NCI-H446 treated with DMSO at 0.1 percent for 48 hours (cell line): ENCODE measurements at regions not wholly inside any gene's neighbourhood (a gene's known extent, or its start where the extent isn't known, plus 50 kb on each side); places are given as distances from the start of the nearest gene placed in this dataset.
"Not testable (repeated sequence)": the region's sequence is repeated elsewhere in the genome, so short reads cannot be mapped to it uniquely, and the experiment has no call there.

Experiments
- DNase-seq: peaks from one replicate; lab custom pipeline; 2025; lab: John Stamatoyannopoulos, UW

DNA sequence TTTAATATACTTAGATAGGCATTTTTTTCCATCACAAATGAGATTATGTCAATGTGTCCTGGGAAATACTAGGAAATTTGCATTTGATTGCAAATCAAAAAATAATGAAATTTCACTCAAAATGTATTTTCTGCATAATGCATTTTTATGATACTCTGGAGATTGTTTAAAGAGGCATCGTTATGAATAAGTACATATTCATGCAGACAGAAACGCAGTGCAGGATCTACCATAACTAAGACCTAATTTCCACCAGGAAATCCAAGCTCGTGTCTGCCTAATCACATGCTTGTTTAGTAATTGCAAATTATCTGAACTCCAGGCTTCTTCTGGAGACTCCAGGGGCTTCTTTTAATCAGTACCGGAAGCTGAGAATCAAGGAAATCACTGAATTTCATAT is 163.5 kb upstream of the MXRA5 start:
- DNase-seq = no peak

- no peak for DNase-seq
These were observed 158.5 kb upstream of the MXRA5 start for GRCh38 chrX:3504916-3505315.

DNA sequence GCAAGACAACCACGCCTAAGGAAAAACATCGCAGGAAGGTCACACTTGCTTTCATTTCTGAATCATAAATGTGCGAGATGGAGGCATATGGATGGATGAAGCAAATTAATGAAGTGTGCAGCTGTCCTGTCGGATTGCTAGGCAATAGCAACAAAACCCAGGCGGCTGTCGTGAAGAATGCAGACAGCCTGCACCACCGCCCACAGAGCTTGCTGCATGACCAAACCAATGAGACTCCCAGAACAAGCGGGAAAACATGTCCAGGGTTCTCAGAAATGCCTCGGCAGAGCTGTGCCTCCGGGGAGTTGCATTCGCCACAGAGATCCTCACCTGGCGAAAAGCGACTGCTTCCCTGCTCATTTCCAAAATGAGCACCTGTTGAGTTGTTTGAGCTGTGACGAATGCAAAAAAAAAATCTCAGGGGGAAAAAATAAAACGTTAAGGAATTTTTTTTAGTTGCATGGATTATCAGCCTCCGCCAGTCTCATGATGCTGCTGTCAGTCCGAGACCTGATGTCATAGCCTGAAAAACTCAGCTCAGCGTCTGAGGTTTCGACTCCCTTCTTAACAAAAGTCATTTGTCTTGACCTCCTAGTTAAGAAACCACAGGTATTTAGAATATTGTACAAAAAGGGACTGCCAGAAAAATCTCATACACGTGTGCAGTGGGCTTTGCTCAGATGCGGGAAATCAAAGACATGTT is 155.5 kb upstream of the MXRA5 start:
- DNase-seq = no peak

DNA sequence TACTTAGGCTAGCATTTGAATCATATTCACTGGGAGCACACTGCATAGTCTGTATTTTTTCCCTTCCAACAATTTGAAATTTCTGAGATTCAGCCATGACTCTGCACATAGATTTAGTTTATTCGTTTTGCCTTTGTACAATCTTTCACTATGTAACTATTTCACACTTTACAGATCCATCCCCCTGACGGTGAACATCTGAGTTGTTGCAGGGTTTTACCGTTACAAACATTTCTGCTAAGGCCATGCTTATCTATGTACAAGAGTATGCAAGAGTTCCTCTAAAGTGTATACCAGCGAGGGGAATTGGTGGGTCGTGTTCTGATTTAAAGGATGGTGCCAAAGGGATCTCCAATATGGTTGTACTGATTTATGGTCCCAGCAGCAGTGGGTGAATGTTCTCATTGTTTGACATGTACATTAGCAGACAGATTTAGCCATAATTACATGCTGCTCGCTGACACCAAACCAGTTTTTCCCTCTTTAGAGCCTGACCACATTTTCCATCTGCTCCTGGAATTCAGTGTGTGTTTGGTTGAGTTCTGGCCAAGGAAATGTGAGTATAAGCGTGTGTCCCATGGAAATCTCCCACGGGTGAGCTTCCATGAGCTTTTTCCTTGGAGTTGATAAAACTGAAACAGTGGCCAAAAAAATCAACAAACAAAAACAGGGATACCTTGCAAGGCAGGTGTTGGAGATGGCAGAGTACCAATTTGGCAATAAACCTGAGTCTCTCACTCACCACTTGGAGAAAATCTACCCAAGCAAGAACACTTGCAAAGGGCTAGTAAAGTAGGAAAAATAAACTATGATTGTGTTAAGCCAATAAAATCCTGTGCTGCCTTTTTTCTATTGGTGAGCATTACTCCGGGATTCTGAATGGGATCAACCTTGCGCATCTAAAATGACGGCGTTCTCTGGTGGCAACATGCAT is 149.7 kb upstream of the MXRA5 start:
- peak; percentile 39 for DNase-seq

GRCh38 chrX:3493605-3494004 is 147.2 kb upstream of the MXRA5 start:
- no peak for DNase-seq

- DNase-seq = no peak
These were observed 139.3 kb upstream of the MXRA5 start for GRCh38 chrX:3485727-3486126.

- no peak for DNase-seq
These were observed 132.6 kb upstream of the MXRA5 start for GRCh38 chrX:3479026-3479425.

DNA sequence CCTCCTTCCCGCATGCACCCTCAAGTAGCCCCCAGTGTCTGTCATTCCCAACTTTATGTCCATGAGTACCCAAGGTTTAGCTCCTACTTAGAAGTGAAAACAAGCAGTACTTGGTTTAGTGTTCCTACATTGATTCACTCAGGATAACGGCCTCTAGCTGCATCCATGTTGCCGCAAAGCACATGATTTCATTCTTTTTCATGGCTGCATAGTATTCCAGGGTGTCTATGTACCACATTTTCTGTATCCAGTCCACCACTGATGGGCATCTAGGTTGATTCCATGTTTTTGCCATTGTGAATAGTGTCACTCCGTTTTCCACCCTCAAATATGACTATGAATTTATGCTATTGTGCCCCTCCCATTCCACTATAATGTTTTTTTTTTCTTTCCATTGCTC is 130.5 kb upstream of the MXRA5 start:
- no peak for DNase-seq

DNA sequence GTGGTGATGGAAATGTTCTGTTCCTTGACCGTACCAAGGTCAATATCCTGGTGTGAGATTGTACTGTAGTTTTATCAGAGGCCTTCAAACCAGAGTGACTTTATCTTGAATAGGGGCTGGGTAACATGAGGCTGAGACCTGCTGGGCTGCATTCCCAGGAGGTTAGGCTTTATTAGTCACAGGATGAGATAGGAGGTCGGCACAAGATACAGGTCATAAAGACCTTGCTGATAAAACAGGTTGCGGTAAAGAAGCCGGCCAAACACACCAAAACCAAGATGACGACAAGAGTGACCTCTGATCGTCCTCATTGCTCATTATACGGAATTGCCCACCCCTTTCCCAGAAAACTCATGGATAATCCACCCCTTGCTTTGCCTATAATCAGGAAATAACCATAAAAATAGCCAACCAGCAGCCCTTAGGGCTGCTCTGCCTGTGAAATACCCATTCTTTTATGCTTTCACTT is 123.8 kb upstream of the MXRA5 start:
- DNase-seq = not testable (repeated sequence)

DNA sequence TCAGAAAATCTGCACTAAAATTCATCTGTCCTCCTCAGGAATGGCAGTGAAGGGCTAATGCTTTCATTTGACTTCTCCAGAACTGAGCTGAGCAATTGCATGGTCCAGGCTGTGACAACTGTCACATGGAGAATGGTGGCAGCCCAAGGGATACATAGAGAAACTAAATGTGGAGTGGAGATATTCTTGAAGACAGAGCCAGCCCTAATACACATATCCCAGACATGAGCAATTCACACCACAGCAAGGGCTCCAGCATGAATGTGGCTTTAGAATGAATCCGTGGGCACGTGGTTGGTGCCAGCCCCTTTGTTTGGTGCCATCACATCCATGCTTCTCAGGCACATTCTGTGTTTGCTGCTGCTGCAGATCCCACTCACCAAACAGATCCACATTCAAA is 121.6 kb upstream of the MXRA5 start:
- no peak for DNase-seq

- no peak for DNase-seq
These were observed 118.6 kb upstream of the MXRA5 start for GRCh38 chrX:3465017-3465416.

DNA sequence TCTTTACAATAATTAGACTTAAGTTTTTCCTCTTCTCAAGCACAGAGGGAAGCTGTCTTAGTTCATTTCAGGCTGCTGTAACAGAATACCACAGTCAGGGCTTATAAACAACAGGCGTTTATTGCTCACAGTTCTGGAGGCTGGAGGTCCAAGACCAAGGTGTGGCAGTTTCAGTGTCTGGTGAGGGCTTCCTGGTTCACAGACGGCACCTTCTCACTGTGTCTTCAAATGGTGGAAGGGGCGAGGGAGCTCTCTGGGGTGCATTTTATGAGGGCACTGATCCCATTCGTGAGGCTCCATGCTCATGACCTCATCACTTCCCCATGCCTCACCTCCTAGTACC is 115.7 kb upstream of the MXRA5 start:
- DNase-seq = no peak

DNA sequence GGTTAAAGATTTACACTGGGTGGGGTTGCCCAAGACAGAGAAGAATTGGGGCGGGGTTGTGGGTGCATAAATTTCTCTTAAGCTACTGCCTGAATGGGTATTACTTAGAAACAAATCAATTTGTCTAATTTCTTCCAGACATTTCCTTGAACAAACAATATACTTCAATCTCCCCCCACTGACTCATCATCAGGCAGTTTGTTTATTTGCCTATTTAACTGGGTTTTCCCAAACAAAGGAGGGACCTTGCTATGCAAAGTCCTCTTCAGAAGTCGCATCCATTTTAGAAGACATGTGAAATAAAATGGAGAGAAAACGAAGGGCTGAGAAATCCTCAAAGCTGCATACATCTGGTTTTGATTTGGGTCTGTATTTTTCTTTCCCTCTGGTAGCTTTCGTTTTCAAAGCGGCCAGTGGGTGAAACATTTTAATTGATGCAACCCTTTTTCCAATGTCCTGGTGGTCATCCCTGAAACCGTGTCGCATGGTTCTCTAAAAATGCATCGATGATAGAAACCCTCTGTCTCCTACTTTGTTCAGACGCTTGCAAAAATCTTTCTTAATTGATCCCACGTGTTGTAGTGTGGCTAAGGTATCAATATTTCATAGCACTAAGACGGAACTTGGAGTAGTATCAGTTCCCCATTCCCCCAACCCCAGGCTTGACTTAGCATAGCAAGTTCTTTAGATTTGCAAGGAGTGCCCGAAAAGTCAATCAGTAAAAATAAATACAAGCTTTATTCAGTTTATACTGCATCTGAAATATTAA is 115.1 kb upstream of the MXRA5 start:
- DNase-seq = no peak

DNA sequence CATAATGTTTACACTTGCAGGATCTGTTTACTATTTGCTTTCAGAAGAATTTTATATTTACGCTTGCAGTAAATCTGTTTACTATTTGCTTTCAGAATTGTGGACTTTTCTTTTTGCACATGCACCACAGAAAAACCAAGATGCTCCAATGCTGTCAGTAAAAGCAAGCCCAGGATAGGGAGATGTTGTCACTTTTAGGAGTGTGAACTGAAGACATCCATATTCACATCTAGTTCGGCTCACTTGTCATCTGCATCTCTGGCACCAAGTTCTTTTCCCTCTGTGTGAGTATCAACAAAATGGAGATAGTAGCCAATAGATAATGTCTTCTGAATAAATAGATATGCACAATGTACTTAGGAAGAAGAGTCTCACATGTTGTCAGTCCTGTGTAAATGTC is 109.3 kb upstream of the MXRA5 start:
- no peak for DNase-seq

DNA sequence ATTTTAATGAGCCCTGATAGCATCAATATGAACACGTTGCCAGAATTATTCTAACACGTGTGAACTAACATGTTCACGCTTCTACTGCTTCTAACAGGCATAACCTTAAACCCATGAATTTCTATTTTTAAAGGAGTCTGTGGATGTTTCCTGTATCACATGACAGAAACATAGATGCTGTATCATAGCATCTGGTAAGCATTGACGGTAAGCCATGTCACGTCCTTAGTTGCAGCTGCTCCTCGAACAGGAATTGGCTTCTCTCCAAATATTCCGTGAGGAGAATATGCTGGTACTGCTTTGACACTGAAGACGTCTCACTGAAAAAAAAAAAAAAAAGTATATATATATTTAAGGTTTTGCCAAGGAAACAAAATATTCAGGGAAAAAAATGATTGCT is 105.1 kb upstream of the MXRA5 start:
- peak; percentile 23 for DNase-seq

- peak; percentile 74 for DNase-seq
These were observed 104.6 kb upstream of the MXRA5 start for GRCh38 chrX:3450881-3451570.

- DNase-seq = no peak
These were observed 102.8 kb upstream of the MXRA5 start for GRCh38 chrX:3449287-3449686.

DNA sequence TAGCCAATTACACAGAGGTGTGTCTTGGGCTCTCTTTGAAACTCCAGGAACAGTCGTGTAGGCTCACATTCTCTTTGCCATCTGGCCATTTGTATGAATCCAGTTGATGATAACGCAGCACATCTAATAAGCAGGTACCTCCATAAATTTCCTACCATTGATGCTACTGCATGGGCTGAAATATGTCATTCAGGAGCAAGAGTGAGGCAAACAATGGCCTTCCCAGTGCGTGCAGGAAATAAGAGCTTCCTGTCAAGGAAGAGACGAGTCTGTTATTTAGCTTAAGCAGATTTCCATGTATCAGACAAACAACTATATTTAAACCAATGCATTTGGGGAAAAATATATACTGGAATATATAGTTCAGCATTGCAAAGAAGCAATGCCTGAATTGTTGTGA is 102.1 kb upstream of the MXRA5 start:
- DNase-seq = no peak

GRCh38 chrX:3445806-3446490 is 99.5 kb upstream of the MXRA5 start:
- peak; percentile 72 for DNase-seq

DNA sequence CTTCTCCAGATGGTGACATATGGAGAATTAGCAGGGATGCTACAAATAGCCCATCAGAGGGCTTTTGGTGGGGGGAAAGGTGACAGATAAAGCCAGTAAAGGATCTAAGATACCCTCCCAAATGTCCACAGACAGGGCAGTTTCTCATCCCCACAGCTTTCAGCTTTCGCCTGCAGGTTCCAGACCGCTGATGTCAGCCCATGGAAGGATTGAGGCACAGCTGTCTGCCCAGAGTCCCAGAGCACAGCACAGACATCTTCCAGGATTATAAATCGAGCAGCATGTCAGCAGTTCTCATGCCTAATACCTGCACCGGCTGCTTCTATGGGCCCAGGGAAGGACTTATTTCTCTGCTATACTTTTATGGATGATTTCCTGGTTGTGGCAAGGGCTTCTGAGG is 96.7 kb upstream of the MXRA5 start:
- no peak for DNase-seq

DNA sequence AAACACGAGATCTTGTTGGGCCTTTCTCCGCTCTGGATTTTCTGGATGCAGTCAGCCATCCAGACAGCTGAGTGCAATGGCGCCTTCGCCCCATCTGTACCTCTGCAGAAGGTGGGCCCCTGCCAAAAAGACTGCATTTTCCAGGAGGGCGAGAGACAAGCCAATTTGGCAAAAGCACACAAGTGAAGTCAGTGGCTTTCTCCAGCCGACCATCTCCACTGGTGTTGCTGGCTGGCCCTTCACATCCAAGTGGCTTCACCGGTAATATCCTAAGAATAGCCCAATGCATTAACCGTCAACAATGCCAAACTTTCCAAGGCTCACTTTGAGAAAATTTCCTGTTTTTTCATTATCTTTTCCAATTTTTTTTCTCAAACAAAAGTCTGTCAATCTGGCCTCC is 96.2 kb upstream of the MXRA5 start:
- DNase-seq = peak; percentile 89
